SK-N-SH (cell line): ENCODE measurements at regions not wholly inside any gene's neighbourhood (a gene's known extent, or its start where the extent isn't known, plus 50 kb on each side); places are given as distances from the start of the nearest gene placed in this dataset.

Experiments used
- CTCF ChIA-PET: fragments of 300-600, 350-600 bp; formaldehyde crosslinking; extraction: SDS; loops from one replicate; lab custom pipeline; 2021; lab: Yijun Ruan, JAX
- POLR2A ChIA-PET: fragments of 350-600 bp; sonication (Branson Sonifier 250); formaldehyde crosslinking; extraction: SDS; loops from one replicate; lab custom pipeline; 2020; ENCODE audit warnings: antibody characterized with exemption, inconsistent platforms; lab: Yijun Ruan, JAX
- DNase-seq: peaks from one replicate; pipeline ENCODE4 v3.0.0; 2012
- H2AFZ ChIP-seq: fragments of 200-600 bp; sonication (generic); 2 replicates; pipeline ENCODE4 v1.8.1; 2016; ENCODE audit warnings: antibody characterized with exemption, mild to moderate bottlenecking, low read depth
- H3F3A ChIP-seq: fragments of 200-600 bp; sonication (generic); replicated peaks from 2 replicates; pipeline ENCODE3; 2016; ENCODE audit warnings: antibody characterized with exemption, mild to moderate bottlenecking; ENCODE audit not compliant: insufficient read depth
- H3K27ac ChIP-seq, 2 experiments: fragments of 200-500 bp in 1 of 2; fragments of 200-600 bp in 1 of 2; sonication (Bioruptor generic) in 1 of 2; sonication (generic), shearing (Covaris generic) in 1 of 2; 2 replicates each; pipeline versions ENCODE4 v1.5.1 to v1.6.1; 2014 to 2016; ENCODE audit warnings: low read depth in 2 of 2, inconsistent platforms in 1 of 2, low read length in 1 of 2, mild to moderate bottlenecking in 1 of 2, mixed read lengths in 1 of 2
- H3K27me3 ChIP-seq: fragments of 200-600 bp; sonication (generic), shearing (Covaris generic); 2 replicates; pipeline ENCODE4 v1.6.1; 2016; ENCODE audit warnings: mixed run types; ENCODE audit not compliant: insufficient read depth
- H3K36me3 ChIP-seq, 2 experiments: fragments of 200-500 bp in 1 of 2; fragments of 200-600 bp in 1 of 2; sonication (Bioruptor generic) in 1 of 2; sonication (generic) in 1 of 2; replicated peaks in 1 of 2; 2 replicates each; pipeline versions ENCODE3 to v1.5.1; 2014 to 2016; ENCODE audit warnings: low read length in 1 of 2, mild to moderate bottlenecking in 1 of 2; ENCODE audit not compliant: insufficient read depth in 2 of 2, control insufficient read depth in 1 of 2
- H3K4me1 ChIP-seq, 2 experiments: fragments of 200-500 bp in 1 of 2; fragments of 200-600 bp in 1 of 2; sonication (Bioruptor generic) in 1 of 2; sonication (generic), shearing (Covaris generic) in 1 of 2; 2 replicates each; pipeline versions ENCODE4 v1.5.1 to v1.6.1; 2014 to 2016; ENCODE audit warnings: low read depth in 1 of 2, low read length in 1 of 2, mixed run types in 1 of 2; ENCODE audit not compliant: insufficient read depth in 2 of 2, control insufficient read depth in 1 of 2
- H3K4me2 ChIP-seq: fragments of 200-600 bp; sonication (generic), shearing (Covaris generic); 2 replicates; pipeline ENCODE4 v1.6.1; 2017; ENCODE audit warnings: mixed run types
- H3K4me3 ChIP-seq, 2 experiments: fragments of 200-500 bp in 1 of 2; fragments of 200-600 bp in 1 of 2; sonication (Bioruptor generic) in 1 of 2; sonication (generic), shearing (Covaris generic) in 1 of 2; 2 replicates each; pipeline versions ENCODE4 v1.5.1 to v1.8.1; 2014 to 2016; ENCODE audit warnings: low read depth in 2 of 2, inconsistent platforms in 1 of 2, low read length in 1 of 2, mild to moderate bottlenecking in 1 of 2, mixed read lengths in 1 of 2, moderate library complexity in 1 of 2
- H3K79me2 ChIP-seq: fragments of 200-600 bp; sonication (generic); 2 replicates; pipeline ENCODE4 v1.8.1; 2017; ENCODE audit warnings: mild to moderate bottlenecking; ENCODE audit not compliant: insufficient read depth
- H3K9ac ChIP-seq: fragments of 200-600 bp; sonication (generic); 2 replicates; pipeline ENCODE4 v1.6.1; 2017; ENCODE audit warnings: mixed run types
- H3K9me2 ChIP-seq: fragments of 200-600 bp; sonication (generic); 2 replicates; pipeline ENCODE4 v1.6.1; 2017; ENCODE audit warnings: mixed run types
- H3K9me3 ChIP-seq: fragments of 200-600 bp; sonication (generic); 2 replicates; pipeline ENCODE4 v1.6.1; 2017; ENCODE audit warnings: mixed run types, mild to moderate bottlenecking, moderate library complexity
- H4K20me1 ChIP-seq: fragments of 200-600 bp; sonication (generic); 2 replicates; pipeline ENCODE4 v1.6.1; 2017; ENCODE audit warnings: mild to moderate bottlenecking, mixed run types; ENCODE audit not compliant: insufficient read depth
- CTCF ChIP-seq: fragments of 200-600 bp; sonication (generic); IDR thresholded peaks from 2 replicates; pipeline ENCODE4 v1.6.1; 2017; ENCODE audit warnings: antibody characterized with exemption, mild to moderate bottlenecking, moderate library complexity
- ELF1 ChIP-seq: IDR thresholded peaks from 2 replicates; pipeline ENCODE4 v1.4.0; 2012
- EP300 ChIP-seq, 2 experiments: IDR thresholded peaks; 2 replicates each; pipeline versions ENCODE4 v1.4.0 to v1.6.1; 2012; ENCODE audit warnings: borderline replicate concordance in 1 of 2, low read depth in 1 of 2, low read length in 1 of 2
- EZH2phosphoT487 ChIP-seq: fragments of 200-600 bp; sonication (generic); IDR thresholded peaks from 2 replicates; pipeline ENCODE4 v1.6.1; 2017; ENCODE audit warnings: low read depth, mixed run types, mild to moderate bottlenecking, antibody characterized with exemption, moderate library complexity, borderline replicate concordance
- FOSL2 ChIP-seq: IDR thresholded peaks from 2 replicates; pipeline ENCODE4 v1.4.0; 2012; ENCODE audit warnings: low read depth, mild to moderate bottlenecking, moderate library complexity, borderline replicate concordance
- GABPA ChIP-seq: IDR thresholded peaks from 2 replicates; pipeline ENCODE4 v1.4.0; 2012; ENCODE audit warnings: low read depth, mild to moderate bottlenecking
- JUND ChIP-seq: IDR thresholded peaks from 2 replicates; pipeline ENCODE4 v1.4.0; 2012
- MAX ChIP-seq: IDR thresholded peaks from 2 replicates; pipeline ENCODE4 v1.4.0; 2012; ENCODE audit warnings: low read depth
- MEF2A ChIP-seq: IDR thresholded peaks from 2 replicates; pipeline ENCODE4 v1.4.0; 2012; ENCODE audit warnings: low read depth, borderline replicate concordance
- MXI1 ChIP-seq: IDR thresholded peaks from 2 replicates; pipeline ENCODE4 v1.6.1; 2012; ENCODE audit warnings: mild to moderate bottlenecking, low read depth, low read length, improper control_type of control experiment
- NRF1 ChIP-seq: IDR thresholded peaks from 2 replicates; pipeline ENCODE4 v1.6.1; 2012; ENCODE audit warnings: low read depth, mild to moderate bottlenecking, low read length
- RAD21 ChIP-seq: IDR thresholded peaks from 2 replicates; pipeline ENCODE4 v1.6.1; 2012; ENCODE audit warnings: mild to moderate bottlenecking, low read length
- RFX5 ChIP-seq: IDR thresholded peaks from 2 replicates; pipeline ENCODE4 v1.6.1; 2012; ENCODE audit warnings: mild to moderate bottlenecking, improper control_type of control experiment, low read length
- SIN3A ChIP-seq: IDR thresholded peaks from 2 replicates; pipeline ENCODE4 v1.6.1; 2012; ENCODE audit warnings: low read depth, mild to moderate bottlenecking, low read length, moderate library complexity, borderline replicate concordance
- SMC3 ChIP-seq: IDR thresholded peaks from 2 replicates; pipeline ENCODE4 v1.6.1; 2012; ENCODE audit warnings: low read depth, low read length, improper control_type of control experiment
- YY1 ChIP-seq: IDR thresholded peaks from 2 replicates; pipeline ENCODE4 v1.4.0; 2012; ENCODE audit warnings: low read depth, mild to moderate bottlenecking
- WGBS: methylation state at CpG from one replicate; pipeline ENCODE4 v1.1.6; 2017; ENCODE audit warnings: low lambda C conversion rate; 5-methylcytosine and 5-hydroxymethylcytosine counted together
- TF ChIP-seq, protein P1 (sequence below): IDR thresholded peaks from 2 replicates; pipeline ENCODE4 v1.6.1; 2012; ENCODE audit warnings: mild to moderate bottlenecking, low read depth, low read length, moderate library complexity
- TF ChIP-seq, protein P2 (sequence below): IDR thresholded peaks from 2 replicates; pipeline ENCODE4 v1.4.0; 2012; ENCODE audit warnings: low read depth, borderline replicate concordance
- TF ChIP-seq, protein P3 (sequence below): fragments of 150-350 bp; IDR thresholded peaks from 2 replicates; pipeline ENCODE4 v1.6.1; 2017; ENCODE audit warnings: antibody characterized with exemption, low read length, low read depth, borderline replicate concordance

GRCh38 chr3:25265284-25265683, 162.8 kb upstream of the RARB start:
- no peak for DNase-seq
- WGBS = 18% methylated on average over 1 of the region's 1 CpG
- H3K79me2 ChIP-seq = no peaks in the 10 kb centered on the region
- no peak overlapping the region for H3K4me3 ChIP-seq
- H3K36me3 ChIP-seq = no peaks in the 10 kb centered on the region
- H3K4me1 ChIP-seq = no peaks in the 10 kb centered on the region; a peak in 1 of 4 replicates
- H3K27me3 ChIP-seq = no peaks in the 10 kb centered on the region; the same call in 1 of the 2 replicates
- no peaks in the 10 kb centered on the region for H3F3A ChIP-seq
- POLR2A ChIA-PET = no interaction called here
- no peak overlapping the region for H3K9ac ChIP-seq
- H4K20me1 ChIP-seq = no peaks in the 10 kb centered on the region
- no peaks in the 10 kb centered on the region for H3K9me2 ChIP-seq
- no peak overlapping the region for H3K4me2 ChIP-seq
- TF ChIP-seq MXI1 = no peak
- TF ChIP-seq ELF1 = no peak
- TF ChIP-seq RAD21 = no peak
- TF ChIP-seq CTCF = no peak
- no peak for TF ChIP-seq FOSL2
- TF ChIP-seq, protein P1, sequence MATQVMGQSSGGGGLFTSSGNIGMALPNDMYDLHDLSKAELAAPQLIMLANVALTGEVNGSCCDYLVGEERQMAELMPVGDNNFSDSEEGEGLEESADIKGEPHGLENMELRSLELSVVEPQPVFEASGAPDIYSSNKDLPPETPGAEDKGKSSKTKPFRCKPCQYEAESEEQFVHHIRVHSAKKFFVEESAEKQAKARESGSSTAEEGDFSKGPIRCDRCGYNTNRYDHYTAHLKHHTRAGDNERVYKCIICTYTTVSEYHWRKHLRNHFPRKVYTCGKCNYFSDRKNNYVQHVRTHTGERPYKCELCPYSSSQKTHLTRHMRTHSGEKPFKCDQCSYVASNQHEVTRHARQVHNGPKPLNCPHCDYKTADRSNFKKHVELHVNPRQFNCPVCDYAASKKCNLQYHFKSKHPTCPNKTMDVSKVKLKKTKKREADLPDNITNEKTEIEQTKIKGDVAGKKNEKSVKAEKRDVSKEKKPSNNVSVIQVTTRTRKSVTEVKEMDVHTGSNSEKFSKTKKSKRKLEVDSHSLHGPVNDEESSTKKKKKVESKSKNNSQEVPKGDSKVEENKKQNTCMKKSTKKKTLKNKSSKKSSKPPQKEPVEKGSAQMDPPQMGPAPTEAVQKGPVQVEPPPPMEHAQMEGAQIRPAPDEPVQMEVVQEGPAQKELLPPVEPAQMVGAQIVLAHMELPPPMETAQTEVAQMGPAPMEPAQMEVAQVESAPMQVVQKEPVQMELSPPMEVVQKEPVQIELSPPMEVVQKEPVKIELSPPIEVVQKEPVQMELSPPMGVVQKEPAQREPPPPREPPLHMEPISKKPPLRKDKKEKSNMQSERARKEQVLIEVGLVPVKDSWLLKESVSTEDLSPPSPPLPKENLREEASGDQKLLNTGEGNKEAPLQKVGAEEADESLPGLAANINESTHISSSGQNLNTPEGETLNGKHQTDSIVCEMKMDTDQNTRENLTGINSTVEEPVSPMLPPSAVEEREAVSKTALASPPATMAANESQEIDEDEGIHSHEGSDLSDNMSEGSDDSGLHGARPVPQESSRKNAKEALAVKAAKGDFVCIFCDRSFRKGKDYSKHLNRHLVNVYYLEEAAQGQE = no peak
- TF ChIP-seq JUND = no peak
- TF ChIP-seq NRF1 = no peak
- no peak for TF ChIP-seq SMC3
- TF ChIP-seq EZH2phosphoT487 = no peak
- TF ChIP-seq MEF2A = no peak
- TF ChIP-seq SIN3A = no peak
- TF ChIP-seq EP300 (IDR thresholded peaks at IDR 0.05; ENCODE audit: borderline replicate concordance in 1 of 2, low read depth in 1 of 2, low read length in 1 of 2) = no peak
- TF ChIP-seq, protein P2, sequence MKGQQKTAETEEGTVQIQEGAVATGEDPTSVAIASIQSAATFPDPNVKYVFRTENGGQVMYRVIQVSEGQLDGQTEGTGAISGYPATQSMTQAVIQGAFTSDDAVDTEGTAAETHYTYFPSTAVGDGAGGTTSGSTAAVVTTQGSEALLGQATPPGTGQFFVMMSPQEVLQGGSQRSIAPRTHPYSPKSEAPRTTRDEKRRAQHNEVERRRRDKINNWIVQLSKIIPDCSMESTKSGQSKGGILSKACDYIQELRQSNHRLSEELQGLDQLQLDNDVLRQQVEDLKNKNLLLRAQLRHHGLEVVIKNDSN = no peak
- TF ChIP-seq YY1 = no peak
- no peak for TF ChIP-seq MAX
- no peak for TF ChIP-seq GABPA
- TF ChIP-seq, protein P3, sequence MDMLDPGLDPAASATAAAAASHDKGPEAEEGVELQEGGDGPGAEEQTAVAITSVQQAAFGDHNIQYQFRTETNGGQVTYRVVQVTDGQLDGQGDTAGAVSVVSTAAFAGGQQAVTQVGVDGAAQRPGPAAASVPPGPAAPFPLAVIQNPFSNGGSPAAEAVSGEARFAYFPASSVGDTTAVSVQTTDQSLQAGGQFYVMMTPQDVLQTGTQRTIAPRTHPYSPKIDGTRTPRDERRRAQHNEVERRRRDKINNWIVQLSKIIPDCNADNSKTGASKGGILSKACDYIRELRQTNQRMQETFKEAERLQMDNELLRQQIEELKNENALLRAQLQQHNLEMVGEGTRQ = no peak
- no peak for TF ChIP-seq RFX5
- TF ChIP-seq, all 33 proteins: peak for 0
- CTCF ChIA-PET = no interaction called here
- Histone ChIP-seq H3K9me3 (no peaks in the 10 kb centered on the region), H2AFZ (no peak overlapping the region), H3K27ac (no peak overlapping the region)
